Right hindlimb (tissue), 1 donor: ENCODE measurements at regions not wholly inside any gene's neighbourhood (a gene's known extent, or its start where the extent isn't known, plus 50 kb on each side); places are given as distances from the start of the nearest gene placed in this dataset.
"Not testable (repeated sequence)": the region's sequence is repeated elsewhere in the genome, so short reads cannot be mapped to it uniquely, and the experiment has no call there.

Experiments
- DNase-seq: peaks from one replicate; pipeline ENCODE4 v3.0.0-alpha.2; 2018

GRCh38 chr19:27419217-27419616 lies 1793.7 kb downstream of the UQCRFS1 start:
- DNase-seq = not testable (repeated sequence)

DNA sequence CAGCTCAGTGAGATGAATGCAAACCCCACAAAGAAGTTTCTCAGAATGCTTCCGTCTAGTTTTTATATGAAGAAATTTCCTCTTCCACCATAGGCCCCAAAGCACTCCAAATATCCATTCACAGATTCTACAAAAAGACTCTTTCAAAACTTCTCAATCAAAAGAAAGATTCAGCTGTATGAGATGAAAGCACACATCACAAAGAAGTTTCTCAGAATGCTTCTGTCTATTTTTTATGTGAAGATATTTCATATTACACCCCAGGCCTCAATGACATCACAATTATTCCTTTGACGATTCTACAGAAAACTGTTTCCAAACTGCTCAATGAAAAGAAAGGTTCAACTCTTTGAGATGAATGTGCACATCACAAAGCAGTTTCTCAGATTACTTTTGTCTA lies 1819.4 kb downstream of the UQCRFS1 start:
- no peak for DNase-seq

- DNase-seq = peak; percentile 4
Measured at GRCh38 chr19:27392027-27392632, 1820.8 kb downstream of the UQCRFS1 start.

DNA sequence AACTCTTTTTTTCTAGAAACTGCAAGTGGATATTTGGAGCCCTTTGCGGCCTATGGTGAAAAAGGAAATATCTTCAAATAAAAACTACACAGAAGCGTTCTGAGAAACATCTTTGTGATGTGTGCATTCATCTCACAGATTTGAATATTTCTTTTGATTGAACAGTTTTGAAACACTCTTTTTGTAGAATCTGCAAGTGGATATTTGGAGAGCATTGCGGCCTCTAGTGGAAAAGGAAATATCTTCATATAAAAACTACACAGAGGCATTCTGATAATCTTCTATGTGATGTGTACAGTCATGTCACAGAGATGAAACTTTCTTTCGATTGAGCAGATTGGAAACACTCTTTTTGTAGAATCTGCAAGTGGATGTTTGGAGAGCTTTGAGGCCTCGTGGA lies 1833.6 kb downstream of the UQCRFS1 start:
- not testable (repeated sequence) for DNase-seq

DNA sequence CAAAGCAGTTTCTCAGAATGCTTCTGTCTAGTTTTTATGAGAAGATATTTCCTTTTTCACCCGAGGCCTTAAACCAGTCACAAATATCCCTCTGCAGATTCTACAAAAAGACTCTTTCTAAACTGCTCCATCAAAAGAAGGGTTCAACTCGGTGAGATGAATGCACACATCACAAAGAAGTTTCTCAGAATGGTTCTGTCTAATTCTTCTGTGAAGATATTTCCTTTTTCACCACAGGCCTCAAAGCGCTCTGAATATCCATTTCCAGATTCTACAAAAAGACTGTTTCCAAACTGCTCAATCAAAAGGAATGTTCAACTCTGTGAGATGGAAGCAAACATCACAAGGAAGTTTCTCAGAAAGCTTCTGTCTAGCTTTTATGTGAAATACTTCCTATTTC lies 1843.3 kb downstream of the UQCRFS1 start:
- DNase-seq = not testable (repeated sequence)

- DNase-seq = not testable (repeated sequence)
Measured at GRCh38 chr19:27362438-27362837, 1850.5 kb downstream of the UQCRFS1 start.

GRCh38 chr19:27355581-27355980 lies 1857.4 kb downstream of the UQCRFS1 start:
- not testable (repeated sequence) for DNase-seq
